ENCODE measurements at regions not wholly inside any gene's neighbourhood (a gene's known extent, or its start where the extent isn't known, plus 50 kb on each side); places are given as distances from the start of the nearest gene placed in this dataset.

- TF ChIP-seq POLR2A (IDR thresholded peaks at IDR 0.05; ENCODE audit: low read depth, low read length) = no peak
- no peak for TF ChIP-seq POLR2AphosphoS5 (IDR thresholded peaks at IDR 0.05; ENCODE audit: low read depth, low read length)
These were observed 78.3 kb upstream of the TLK1 start for GRCh38 chr2:171238946-171239345.

All from GM12892 (cell line).